ENCODE measurements at regions not wholly inside any gene's neighbourhood (a gene's known extent, or its start where the extent isn't known, plus 50 kb on each side); places are given as distances from the start of the nearest gene placed in this dataset.
"Not testable (repeated sequence)": the region's sequence is repeated elsewhere in the genome, so short reads cannot be mapped to it uniquely, and the experiment has no call there.

- DNase-seq (ENCODE audit: low spot score): not testable (repeated sequence)
These were observed 262.5 kb downstream of the SMARCA2 start for GRCh38 chr9:2277644-2278043.

DNA sequence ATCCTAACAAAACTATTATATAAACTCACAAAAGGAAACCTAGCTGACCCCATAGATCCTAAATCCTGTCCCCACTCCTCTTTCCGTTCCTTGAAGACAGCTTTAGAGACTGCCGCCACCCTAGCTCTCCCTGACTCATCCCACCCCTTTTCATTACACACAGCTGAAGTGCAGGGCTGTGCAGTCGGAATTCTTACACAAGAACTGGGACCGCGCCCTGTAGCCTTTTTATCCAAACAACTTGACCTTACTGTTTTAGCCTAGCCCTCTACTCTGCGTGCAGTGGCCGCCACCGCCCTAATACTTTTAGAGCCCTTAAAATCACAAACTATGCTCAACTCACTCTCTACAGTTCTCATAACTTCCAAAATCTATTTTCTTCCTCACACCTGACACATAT, 264.0 kb downstream of the SMARCA2 start:
- DNase-seq (ENCODE audit: low spot score): not testable (repeated sequence)

- no peak for DNase-seq (ENCODE audit: low spot score)
These were observed 266.1 kb downstream of the SMARCA2 start for GRCh38 chr9:2281031-2281802.

- DNase-seq (ENCODE audit: low spot score): no peak
These were observed 266.6 kb downstream of the SMARCA2 start for GRCh38 chr9:2281803-2282185.

- no peak for DNase-seq (ENCODE audit: low spot score)
These were observed 269.6 kb downstream of the SMARCA2 start for GRCh38 chr9:2284770-2285169.

GRCh38 chr9:2285416-2286332, 270.5 kb downstream of the SMARCA2 start:
- no peak for DNase-seq (ENCODE audit: low spot score)

GRCh38 chr9:2286333-2286705, 271.2 kb downstream of the SMARCA2 start:
- DNase-seq (ENCODE audit: low spot score): no peak

DNA sequence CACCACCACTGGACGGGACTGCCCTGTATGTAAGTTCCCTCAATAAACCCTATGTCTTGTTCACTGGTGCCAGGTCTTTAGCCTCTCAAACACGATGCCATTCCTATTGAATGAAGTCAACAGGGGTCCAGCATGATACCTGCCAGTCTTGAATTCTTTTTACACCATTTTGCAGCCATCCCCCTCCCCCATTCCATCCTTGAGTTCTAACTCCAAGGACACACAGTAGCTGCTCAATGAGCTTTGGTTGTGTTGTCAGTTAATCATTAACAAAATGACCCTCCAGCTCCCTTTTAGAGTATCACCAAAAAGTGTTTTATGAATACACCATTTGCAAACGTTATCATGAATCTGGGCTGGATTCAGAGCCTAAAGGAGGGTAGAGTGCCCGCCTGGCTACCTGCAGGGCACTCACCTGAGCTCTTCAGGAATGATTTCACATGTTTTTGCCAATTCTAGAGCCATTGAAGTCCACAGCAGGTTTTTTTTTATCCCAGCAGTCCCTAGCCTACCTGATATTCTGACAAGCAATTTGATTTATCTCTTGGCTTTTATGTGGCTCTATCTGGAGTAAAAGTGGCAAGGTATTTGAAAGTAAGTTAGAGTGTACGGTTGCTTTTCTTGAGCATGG, 271.8 kb downstream of the SMARCA2 start:
- no peak for DNase-seq (ENCODE audit: low spot score)

DNA sequence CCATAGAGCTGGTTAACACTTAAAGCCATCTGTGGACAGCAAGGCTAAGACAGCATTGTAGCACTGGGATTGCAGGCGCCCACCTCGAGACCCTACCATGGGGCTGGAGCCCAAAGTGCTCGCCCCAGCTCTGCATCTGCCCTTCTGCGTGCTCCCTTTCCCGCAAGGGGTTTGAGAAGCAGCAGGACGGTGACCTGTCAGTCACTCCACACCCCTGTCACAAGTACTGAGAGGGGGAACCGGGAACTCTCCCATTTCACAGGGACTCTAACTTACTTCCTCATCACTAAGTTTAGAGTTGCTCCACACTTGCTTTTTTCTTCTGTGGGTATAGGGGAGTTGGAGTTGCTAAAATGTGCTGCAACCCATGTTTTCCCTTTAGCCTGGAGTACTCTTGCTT, 273.2 kb downstream of the SMARCA2 start:
- no peak for DNase-seq (ENCODE audit: low spot score)

DNA sequence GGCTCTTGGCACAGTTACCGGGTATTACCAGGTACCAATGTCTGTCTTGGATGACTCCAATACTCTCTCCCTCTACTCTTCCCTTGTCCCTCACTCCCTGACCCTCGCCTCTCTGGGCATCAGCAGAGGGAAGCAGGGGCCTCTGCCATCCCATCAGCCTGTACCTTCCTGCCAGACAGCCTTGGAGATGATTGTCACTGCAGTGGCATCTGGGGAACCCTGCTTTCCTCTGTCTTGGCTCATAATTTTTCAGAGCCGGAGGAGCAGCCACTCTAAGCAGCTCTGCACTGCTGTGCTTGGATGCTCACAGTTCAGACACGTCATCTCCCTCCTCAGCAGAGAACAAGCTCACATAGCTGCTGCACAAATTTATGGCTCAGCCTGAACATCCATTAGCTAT, 274.1 kb downstream of the SMARCA2 start:
- DNase-seq (ENCODE audit: low spot score): no peak

- DNase-seq (ENCODE audit: low spot score): no peak
These were observed 275.2 kb downstream of the SMARCA2 start for GRCh38 chr9:2290382-2290781.

DNA sequence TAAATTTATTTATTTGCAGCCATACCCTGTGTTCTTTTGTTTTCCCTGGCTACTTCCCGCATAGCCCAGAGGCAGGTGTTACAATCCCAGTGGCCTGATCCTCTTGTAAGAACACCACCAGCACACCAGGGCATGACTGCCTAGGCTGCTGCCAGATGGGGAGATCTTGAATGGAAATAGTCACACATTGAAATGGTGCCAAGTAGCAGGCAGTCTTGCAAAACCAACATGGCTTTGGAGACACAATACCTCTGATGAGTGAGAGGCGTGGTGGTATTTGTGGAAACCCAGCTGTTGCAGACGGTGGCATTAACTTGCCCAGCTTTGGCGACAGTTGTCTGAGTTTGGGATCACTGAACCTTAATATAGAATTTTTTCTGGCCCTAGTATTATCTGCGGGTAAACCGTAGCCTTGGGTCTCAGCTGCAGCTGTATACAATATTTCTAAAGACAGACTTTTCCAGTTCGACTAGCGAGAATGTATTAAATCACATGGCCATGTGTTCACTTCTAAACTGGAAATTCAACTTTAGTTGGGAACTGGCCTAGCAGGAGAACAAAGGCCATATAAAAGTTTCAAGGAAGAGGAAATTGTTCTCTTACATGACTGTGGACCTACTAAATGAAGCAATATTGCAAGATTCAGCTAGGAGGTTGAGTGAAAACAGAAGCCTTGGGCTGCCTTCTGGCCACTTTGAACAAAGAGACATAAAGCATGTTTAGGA, 277.0 kb downstream of the SMARCA2 start:
- no peak for DNase-seq (ENCODE audit: low spot score)

DNA sequence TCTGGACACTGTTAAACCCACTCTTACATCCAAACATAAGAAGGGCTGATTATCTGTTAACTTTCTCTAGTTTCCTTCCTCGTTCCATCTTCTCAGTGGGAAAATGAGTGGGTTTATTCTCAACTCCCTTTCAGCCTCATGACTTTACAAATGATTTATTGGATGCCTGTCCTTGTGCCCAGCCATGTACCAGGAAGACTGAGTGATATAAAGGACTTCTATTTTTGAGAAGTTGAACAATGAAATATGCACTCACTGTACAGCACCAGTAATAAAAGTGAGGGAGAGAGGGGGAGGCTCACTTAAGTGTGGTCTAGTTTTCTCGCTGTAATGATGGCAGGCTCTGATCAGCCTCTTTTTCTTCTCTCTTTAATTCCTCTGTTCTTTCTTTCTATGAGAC, 277.6 kb downstream of the SMARCA2 start:
- no peak for DNase-seq (ENCODE audit: low spot score)

DNA sequence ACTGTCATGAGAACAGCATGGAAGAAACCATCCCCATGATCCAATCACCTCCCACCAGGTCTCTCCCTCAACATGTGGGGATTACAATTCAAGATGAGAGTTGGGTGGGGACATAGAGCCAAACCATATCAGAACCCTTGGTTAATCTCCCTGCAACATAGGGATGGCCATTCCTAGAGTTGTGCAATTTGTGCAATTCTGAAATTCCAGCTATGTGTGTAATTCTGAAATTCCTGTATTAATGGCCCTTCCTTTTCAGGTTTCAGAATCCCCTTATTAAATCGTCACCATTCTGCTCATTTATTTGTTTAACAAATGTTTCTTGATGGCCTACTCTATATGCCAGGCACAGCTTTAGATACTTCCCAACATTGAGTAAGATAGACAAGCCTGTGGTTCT, 282.6 kb downstream of the SMARCA2 start:
- no peak for DNase-seq (ENCODE audit: low spot score)

DNA sequence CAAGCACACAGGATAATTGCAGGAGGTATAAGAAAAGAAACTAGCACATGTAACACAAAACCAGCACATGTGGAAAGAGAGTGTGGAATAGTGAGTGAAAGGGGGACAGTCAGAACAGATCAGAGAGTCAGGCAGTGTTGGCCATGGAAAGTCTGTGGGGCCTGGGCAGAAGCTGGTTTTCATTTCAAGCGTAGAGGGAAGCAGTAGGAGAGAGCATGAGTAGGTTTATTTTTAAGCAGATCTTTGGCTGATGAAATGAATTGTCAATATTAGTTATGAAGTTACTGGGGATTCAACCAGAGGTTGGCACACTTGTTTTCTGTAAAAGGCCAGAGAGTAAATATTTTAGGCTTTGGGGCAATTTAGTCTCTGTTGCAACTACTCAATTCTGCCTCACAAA, 283.1 kb downstream of the SMARCA2 start:
- DNase-seq (ENCODE audit: low spot score): no peak

GRCh38 chr9:2299156-2299842, 284.2 kb downstream of the SMARCA2 start:
- DNase-seq (ENCODE audit: low spot score): no peak

DNA sequence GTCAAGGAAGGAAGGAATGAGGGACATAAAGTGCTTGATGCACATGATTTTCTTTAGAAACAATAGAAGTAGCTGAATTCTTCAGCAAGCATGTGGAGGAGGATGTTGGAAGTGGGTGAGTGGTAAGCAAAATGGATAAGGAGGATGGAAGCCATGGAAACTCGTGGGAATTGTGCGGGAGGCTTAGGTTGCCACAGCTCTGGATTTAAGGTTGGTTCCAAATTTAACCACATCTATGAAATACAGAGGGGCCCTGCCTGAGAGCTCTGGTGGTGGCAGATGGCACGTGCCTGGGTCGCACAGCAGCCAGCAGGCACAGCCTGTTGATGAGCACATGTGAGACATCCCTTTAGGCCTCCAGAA, 284.7 kb downstream of the SMARCA2 start:
- no peak for DNase-seq (ENCODE audit: low spot score)

DNA sequence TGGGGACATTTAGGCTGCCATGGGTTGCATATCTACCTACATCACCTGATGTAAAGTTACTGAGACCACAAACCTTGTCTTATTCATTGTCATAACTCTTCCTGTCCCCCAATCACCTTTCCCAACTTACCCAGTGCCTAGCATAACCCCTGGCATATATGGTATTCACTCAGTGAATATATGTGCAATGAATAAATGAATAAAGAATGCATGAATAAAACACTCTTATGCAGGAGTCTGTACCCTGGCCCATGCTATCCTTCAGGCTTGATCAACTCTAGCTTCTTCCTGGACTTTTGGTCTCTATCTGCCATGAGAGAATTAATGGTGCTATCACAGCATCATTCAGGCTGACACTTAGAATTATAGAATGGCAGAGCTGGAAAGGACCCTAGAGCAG, 285.2 kb downstream of the SMARCA2 start:
- no peak for DNase-seq (ENCODE audit: low spot score)

DNA sequence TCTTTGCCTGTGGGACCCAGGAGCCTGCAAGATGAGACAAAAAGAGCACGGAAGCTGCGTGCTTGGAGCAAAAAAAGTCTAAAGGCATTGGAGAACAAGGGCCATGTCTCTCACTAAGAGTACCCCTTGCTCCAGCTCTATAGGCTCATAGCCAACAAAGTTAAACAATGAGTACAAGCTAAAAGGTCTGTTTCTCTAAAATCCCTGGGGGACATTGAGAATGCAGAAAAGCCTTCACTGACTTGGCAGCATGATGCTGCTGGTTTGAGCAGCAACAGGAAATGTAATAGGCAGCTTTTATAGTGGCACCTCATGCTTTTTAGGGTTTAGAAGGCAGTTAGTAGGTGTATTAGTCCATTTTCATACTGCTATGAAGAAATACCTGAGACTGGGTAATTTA, 287.5 kb downstream of the SMARCA2 start:
- no peak for DNase-seq (ENCODE audit: low spot score)

DNA sequence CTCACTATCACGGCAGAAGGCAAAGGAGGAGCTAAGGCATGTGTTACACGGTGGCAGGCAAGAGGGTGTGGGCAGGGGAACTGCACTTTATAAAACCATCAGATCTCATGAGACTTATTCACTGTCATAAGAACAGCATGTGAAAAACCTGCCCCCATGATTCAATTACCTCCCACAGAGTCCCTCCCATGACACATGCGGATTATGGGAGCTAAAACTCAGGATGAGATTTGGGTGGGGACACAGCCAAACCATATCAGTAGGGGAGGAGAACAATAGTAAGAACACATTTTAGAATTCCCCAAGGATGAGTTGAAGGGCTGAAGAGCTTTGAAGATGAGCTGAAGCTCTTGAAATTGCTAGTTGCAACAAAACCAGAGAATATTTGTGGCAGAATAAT, 287.9 kb downstream of the SMARCA2 start:
- no peak for DNase-seq (ENCODE audit: low spot score)

DNA sequence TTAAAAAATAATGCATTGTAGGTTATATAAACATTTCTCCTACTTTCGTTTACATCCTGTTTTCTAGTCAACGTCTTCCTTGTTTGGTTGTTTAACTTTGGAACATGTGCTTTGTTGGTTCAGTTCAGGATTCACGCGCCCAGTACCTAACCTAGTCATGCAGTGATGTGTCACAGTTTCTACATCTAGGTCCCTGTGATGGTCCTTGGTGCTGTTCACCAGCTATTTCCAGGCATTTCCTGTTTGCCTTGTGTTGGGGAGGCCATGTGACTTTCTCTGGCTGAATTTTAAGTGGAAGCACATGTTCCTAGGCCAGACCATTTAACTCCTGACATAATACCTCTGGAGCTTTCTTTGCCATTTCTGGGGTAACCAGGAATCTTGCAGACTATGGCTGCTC, 292.3 kb downstream of the SMARCA2 start:
- no peak for DNase-seq (ENCODE audit: low spot score)
